CD14-positive monocyte (primary cell): ENCODE measurements at regions not wholly inside any gene's neighbourhood (a gene's known extent, or its start where the extent isn't known, plus 50 kb on each side); places are given as distances from the start of the nearest gene placed in this dataset.

ENCODE experiments used
- DNase-seq, 3 donors: peaks; one replicate each; pipeline ENCODE4 v3.0.0-alpha.2; 2011 to 2022
- H2AFZ ChIP-seq: 2 replicates; pipeline ENCODE4 v1.6.0; 2012; ENCODE audit warnings: mild to moderate bottlenecking, low read depth, low read length, inconsistent platforms; ENCODE audit not compliant: insufficient read depth, poor library complexity, severe bottlenecking
- H3K27ac ChIP-seq, 2 donors: 1 replicate in 1 of 2; 2 replicates in 1 of 2; pipeline ENCODE4 v1.5.1; 2012 to 2013; ENCODE audit warnings: low read length in 2 of 2, control low read depth in 1 of 2, inconsistent platforms in 1 of 2, low read depth in 1 of 2, mild to moderate bottlenecking in 1 of 2
- H3K27me3 ChIP-seq, 2 donors: one replicate each; pipeline versions ENCODE4 v1.6.0 to v1.6.1; 2011 to 2013; ENCODE audit warnings: low read length in 2 of 2; ENCODE audit not compliant: control insufficient read depth in 2 of 2, insufficient read depth in 2 of 2
- H3K36me3 ChIP-seq, 2 donors: replicated peaks in 1 of 2; 1 replicate in 1 of 2; 2 replicates in 1 of 2; pipeline versions ENCODE4 v1.5.1 to v1.6.1; 2012 to 2013; ENCODE audit warnings: low read length in 2 of 2, control low read depth in 1 of 2, inconsistent platforms in 1 of 2, mild to moderate bottlenecking in 1 of 2; ENCODE audit not compliant: insufficient read depth in 2 of 2, control insufficient read depth in 1 of 2
- H3K4me1 ChIP-seq, 2 donors: 1 replicate in 1 of 2; 2 replicates in 1 of 2; pipeline versions ENCODE4 v1.5.1 to v1.6.1; 2012 to 2013; ENCODE audit warnings: low read length in 2 of 2, control low read depth in 1 of 2, inconsistent platforms in 1 of 2, mild to moderate bottlenecking in 1 of 2, moderate library complexity in 1 of 2; ENCODE audit not compliant: insufficient read depth in 2 of 2, control insufficient read depth in 1 of 2
- H3K4me2 ChIP-seq: replicated peaks from 2 replicates; pipeline ENCODE3; 2012; ENCODE audit warnings: low read length, moderate library complexity, mild to moderate bottlenecking; ENCODE audit not compliant: poor library complexity, severe bottlenecking; ENCODE audit errors: extremely low read depth
- H3K4me3 ChIP-seq, 3 experiments: fragments of 200-600 bp in 1 of 3; sonication (generic) in 1 of 3; replicated peaks in 1 of 3; 1 replicate in 2 of 3; 2 replicates in 1 of 3; pipeline ENCODE4 v1.5.1; 2011 to 2013; ENCODE audit warnings: low read length in 3 of 3, mild to moderate bottlenecking in 3 of 3, control low read depth in 2 of 3, low read depth in 2 of 3, inconsistent platforms in 1 of 3, moderate library complexity in 1 of 3
- H3K79me2 ChIP-seq: 2 replicates; pipeline ENCODE4 v1.6.0; 2012; ENCODE audit warnings: mild to moderate bottlenecking, control low read depth, inconsistent platforms, low read length, moderate library complexity; ENCODE audit not compliant: insufficient read depth
- H3K9ac ChIP-seq: 2 replicates; pipeline ENCODE4 v1.6.0; 2017; ENCODE audit warnings: low read length, mild to moderate bottlenecking; ENCODE audit not compliant: insufficient read depth, poor library complexity, severe bottlenecking
- H3K9me3 ChIP-seq, 2 donors: replicated peaks in 1 of 2; 1 replicate in 1 of 2; 2 replicates in 1 of 2; pipeline versions ENCODE4 v1.5.1 to v1.6.1; 2012 to 2013; ENCODE audit warnings: low read length in 2 of 2, control low read depth in 1 of 2; ENCODE audit not compliant: control insufficient read depth in 1 of 2, insufficient read depth in 1 of 2
- H4K20me1 ChIP-seq: 2 replicates; pipeline ENCODE4 v1.6.0; 2012; ENCODE audit warnings: mild to moderate bottlenecking, low read length, control low read depth, moderate library complexity; ENCODE audit not compliant: insufficient read depth
- H3K27ac Mint-ChIP-seq, 7 donors: one replicate each; pipeline ENCODE4 v1.8.0; 2020; ENCODE audit warnings: mild to moderate bottlenecking in 7 of 7, mixed read lengths in 7 of 7, moderate library complexity in 6 of 7, inconsistent platforms in 2 of 7
- H3K27me3 Mint-ChIP-seq, 3 donors: one replicate each; pipeline ENCODE4 v1.8.0; 2021 to 2022; ENCODE audit warnings: low read depth in 3 of 3, mild to moderate bottlenecking in 3 of 3, mixed read lengths in 3 of 3, moderate library complexity in 3 of 3, inconsistent platforms in 1 of 3
- H3K36me3 Mint-ChIP-seq, 2 donors: one replicate each; pipeline ENCODE4 v1.8.0; 2020; ENCODE audit warnings: mixed read lengths in 2 of 2, inconsistent platforms in 1 of 2, mild to moderate bottlenecking in 1 of 2
- H3K4me1 Mint-ChIP-seq: one replicate; pipeline ENCODE4 v1.8.0; 2020; ENCODE audit warnings: mild to moderate bottlenecking, mixed read lengths
- H3K4me3 Mint-ChIP-seq, 2 donors: one replicate each; pipeline ENCODE4 v1.8.0; 2020; ENCODE audit warnings: mild to moderate bottlenecking in 2 of 2, mixed read lengths in 2 of 2, moderate library complexity in 1 of 2
- H3K9me3 Mint-ChIP-seq, 7 donors: one replicate each; pipeline ENCODE4 v1.8.0; 2020 to 2022; ENCODE audit warnings: mixed read lengths in 7 of 7, mild to moderate bottlenecking in 6 of 7, moderate library complexity in 6 of 7, inconsistent platforms in 2 of 7
- CTCF ChIP-seq: fragments of 200-600 bp; IDR thresholded peaks from one replicate; pipeline ENCODE4 v1.8.0; 2022; ENCODE audit warnings: antibody characterized with exemption, mild to moderate bottlenecking
- WGBS: methylation state at CpG from one replicate; pipeline ENCODE4 v1.1.5; 2013; ENCODE audit warnings: missing lambda C conversion rate; ENCODE audit not compliant: insufficient coverage; 5-methylcytosine and 5-hydroxymethylcytosine counted together
- intact Hi-C, 2 donors: fragments of 100-400 bp; cut with micrococcal nuclease; formaldehyde crosslinking; loops; one replicate each; pipeline versions ENCODE4 v1.15.0 to v1.15.1; 2023

- Histone ChIP-seq H3K9me3 (no peaks in the 10 kb centered on the region), H3K4me2 (no peak overlapping the region), H3K9ac (no peak overlapping the region), H4K20me1 (no peaks in the 10 kb centered on the region), H3K4me1 (no peaks in the 10 kb centered on the region), H3K27me3 (no peaks in the 10 kb centered on the region), H3K4me3 (no peak overlapping the region), H3K27ac (no peak overlapping the region), H3K36me3 (no peaks in the 10 kb centered on the region), H2AFZ (no peak overlapping the region), H3K79me2 (no peaks in the 10 kb centered on the region)
- Mint-ChIP-seq H3K4me1 (no peaks in the 10 kb centered on the region), H3K9me3 (peaks cover 0 to 2% (median 0%) of the 10 kb centered on the region in 7 donors), H3K4me3 (peak overlapping the region in 1 of 2 donors; percentile 40), H3K36me3 (no peaks in the 10 kb centered on the region), H3K27me3 (peaks cover 0 to 9% (median 2%) of the 10 kb centered on the region in 3 donors), H3K27ac (peak overlapping the region in 1 of 7 donors; percentile 74)
- intact Hi-C loops = no loop called here
- WGBS = no CpG with 5 or more reads among the region's 1 CpG
- no peak for DNase-seq
- no peak for TF ChIP-seq CTCF
Observed at GRCh38 chr11:122193457-122193856, 77.4 kb upstream of the BLID start.

GRCh38 chr11:122192634-122193255 is 76.7 kb upstream of the BLID start:
- Histone ChIP-seq H3K79me2 (no peaks in the 10 kb centered on the region), H4K20me1 (no peaks in the 10 kb centered on the region), H3K4me3 (no peak overlapping the region), H3K36me3 (no peaks in the 10 kb centered on the region), H3K27me3 (no peaks in the 10 kb centered on the region), H3K27ac (no peak overlapping the region), H3K4me1 (no peaks in the 10 kb centered on the region), H3K4me2 (no peak overlapping the region), H2AFZ (no peak overlapping the region), H3K9me3 (no peaks in the 10 kb centered on the region), H3K9ac (no peak overlapping the region)
- TF ChIP-seq CTCF = no peak
- 40% methylated on average over 3 of the region's 3 CpGs for WGBS
- Mint-ChIP-seq H3K4me1 (no peaks in the 10 kb centered on the region), H3K27me3 (peaks cover 0 to 9% (median 2%) of the 10 kb centered on the region in 3 donors), H3K27ac (no peak overlapping the region), H3K4me3 (no peak overlapping the region), H3K9me3 (peaks cover 0 to 2% (median 0%) of the 10 kb centered on the region in 7 donors), H3K36me3 (no peaks in the 10 kb centered on the region)
- intact Hi-C loops = no loop called here
- no peak for DNase-seq
